ENCODE measurements at regions not wholly inside any gene's neighbourhood (a gene's known extent, or its start where the extent isn't known, plus 50 kb on each side); places are given as distances from the start of the nearest gene placed in this dataset.
A peak's percentile ranks its signal among the peaks of the same experiment; 100 is the strongest.

GRCh38 chr15:69723404-69724096 is 270.9 kb downstream of the RPLP1 start:
- no peak overlapping the region for H3K27ac ChIP-seq
- TF ChIP-seq CTCF (IDR thresholded peaks at IDR 0.05): no peak
- no peak for TF ChIP-seq ZFX (IDR thresholded peaks at IDR 0.05; ENCODE audit: borderline replicate concordance)

- TF ChIP-seq CTCF (IDR thresholded peaks at IDR 0.05): no peak
- TF ChIP-seq ZFX (IDR thresholded peaks at IDR 0.05; ENCODE audit: borderline replicate concordance): no peak
- no peak overlapping the region for H3K27ac ChIP-seq
Measured at GRCh38 chr15:69724333-69724732, 271.7 kb downstream of the RPLP1 start.

GRCh38 chr15:69725275-69725674 is 272.7 kb downstream of the RPLP1 start:
- H3K27ac ChIP-seq: no peak overlapping the region
- TF ChIP-seq ZFX (IDR thresholded peaks at IDR 0.05; ENCODE audit: borderline replicate concordance) (no peak), CTCF (IDR thresholded peaks at IDR 0.05) (no peak)

- no peak overlapping the region for H3K27ac ChIP-seq
- no peak for TF ChIP-seq CTCF (IDR thresholded peaks at IDR 0.05)
- TF ChIP-seq ZFX (IDR thresholded peaks at IDR 0.05; ENCODE audit: borderline replicate concordance): no peak
Measured at GRCh38 chr15:69725957-69726356, 273.3 kb downstream of the RPLP1 start.

GRCh38 chr15:69727121-69727924 is 274.7 kb downstream of the RPLP1 start:
- H3K27ac ChIP-seq: no peak overlapping the region
- no peak for TF ChIP-seq CTCF (IDR thresholded peaks at IDR 0.05)
- no peak for TF ChIP-seq ZFX (IDR thresholded peaks at IDR 0.05; ENCODE audit: borderline replicate concordance)

- no peak overlapping the region for H3K27ac ChIP-seq
- no peak for TF ChIP-seq ZFX (IDR thresholded peaks at IDR 0.05; ENCODE audit: borderline replicate concordance)
- peak; percentile 85 for TF ChIP-seq CTCF (IDR thresholded peaks at IDR 0.05)
Measured at GRCh38 chr15:69729167-69729748, 276.6 kb downstream of the RPLP1 start.

Data from 22Rv1 (cell line).